ENCODE measurements at regions not wholly inside any gene's neighbourhood (a gene's known extent, or its start where the extent isn't known, plus 50 kb on each side); places are given as distances from the start of the nearest gene placed in this dataset.
"Not testable (repeated sequence)": the region's sequence is repeated elsewhere in the genome, so short reads cannot be mapped to it uniquely, and the experiment has no call there.

- no peak for DNase-seq (ENCODE audit: low read depth)
Measured at GRCh38 chr18:39448942-39449341, 1883.3 kb upstream of the CELF4 start.

GRCh38 chr18:39444957-39445356, 1879.4 kb upstream of the CELF4 start:
- not testable (repeated sequence) for DNase-seq (ENCODE audit: low read depth)

GRCh38 chr18:39441648-39442047, 1876.0 kb upstream of the CELF4 start:
- no peak for DNase-seq (ENCODE audit: low read depth)

DNA sequence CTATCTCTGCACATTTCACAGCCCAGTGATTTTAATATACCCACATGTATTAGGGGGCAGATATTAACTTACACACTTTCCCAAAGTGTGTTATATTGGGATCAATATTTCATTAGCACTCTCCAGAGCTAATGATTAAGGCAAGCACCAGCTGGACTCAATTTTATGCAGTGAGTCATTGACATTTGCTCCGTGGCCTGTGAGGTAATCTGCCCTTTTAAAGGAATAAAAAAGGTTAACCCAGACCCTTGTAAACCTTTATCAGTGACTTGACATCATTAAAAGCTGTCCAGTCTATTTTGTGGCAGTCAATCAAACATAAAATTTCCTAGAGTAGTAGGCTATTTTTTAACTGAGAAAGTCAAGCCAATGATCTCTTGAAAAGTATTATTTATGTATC, 1870.4 kb upstream of the CELF4 start:
- DNase-seq (ENCODE audit: low read depth), result no peak

DNA sequence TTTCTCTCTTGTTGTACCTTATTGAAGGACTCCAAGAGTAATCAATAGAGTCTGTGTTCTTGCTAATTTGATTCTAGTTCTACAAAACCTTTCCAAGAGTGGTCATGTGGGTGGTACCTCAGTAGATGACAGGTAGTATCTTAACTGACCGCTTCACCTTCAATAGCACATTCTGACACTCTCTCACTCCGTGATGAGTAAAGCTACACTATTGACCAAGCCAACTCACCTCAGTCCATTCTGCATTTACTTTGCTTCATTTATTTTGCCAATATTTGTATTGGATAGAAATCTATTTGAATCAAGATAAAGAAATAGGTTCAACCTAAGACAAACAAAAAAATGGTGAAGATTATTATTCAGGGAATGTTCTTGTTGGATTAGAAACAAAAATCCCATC, 1869.6 kb upstream of the CELF4 start:
- DNase-seq (ENCODE audit: low read depth), result no peak

DNA sequence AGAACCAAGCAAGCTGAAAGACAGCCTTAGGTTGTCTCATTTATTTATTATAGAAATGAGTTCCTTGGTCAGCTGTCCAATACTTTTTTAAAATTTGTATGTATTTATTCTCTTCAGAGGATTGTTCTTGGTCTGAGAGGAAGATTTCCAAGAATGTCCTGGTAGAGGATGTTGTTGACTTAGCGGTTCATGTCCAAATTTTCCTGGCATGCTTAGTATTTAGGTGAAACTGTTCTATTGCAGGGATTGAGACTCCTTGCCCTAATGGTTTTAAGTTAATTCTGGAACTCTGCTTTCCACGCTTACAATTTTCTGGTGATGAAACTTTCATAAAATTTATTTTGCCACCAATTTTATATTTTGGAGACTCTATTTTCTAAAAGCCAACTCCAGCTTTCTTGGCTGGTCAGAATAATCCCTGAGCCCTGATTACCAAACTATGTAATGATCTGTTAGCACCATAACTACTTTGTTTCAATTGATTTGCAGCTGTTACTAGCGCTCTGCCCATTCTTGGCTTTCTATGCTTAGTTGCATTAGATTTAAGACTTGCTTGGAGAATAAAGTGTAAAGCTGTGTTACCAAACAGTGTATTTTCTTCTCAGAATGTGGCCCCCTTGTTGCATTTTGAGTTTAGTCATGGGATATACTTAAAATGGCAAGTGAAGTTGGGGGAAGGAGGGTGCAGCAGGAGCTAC, 1868.8 kb upstream of the CELF4 start:
- DNase-seq (ENCODE audit: low read depth), result no peak

DNA sequence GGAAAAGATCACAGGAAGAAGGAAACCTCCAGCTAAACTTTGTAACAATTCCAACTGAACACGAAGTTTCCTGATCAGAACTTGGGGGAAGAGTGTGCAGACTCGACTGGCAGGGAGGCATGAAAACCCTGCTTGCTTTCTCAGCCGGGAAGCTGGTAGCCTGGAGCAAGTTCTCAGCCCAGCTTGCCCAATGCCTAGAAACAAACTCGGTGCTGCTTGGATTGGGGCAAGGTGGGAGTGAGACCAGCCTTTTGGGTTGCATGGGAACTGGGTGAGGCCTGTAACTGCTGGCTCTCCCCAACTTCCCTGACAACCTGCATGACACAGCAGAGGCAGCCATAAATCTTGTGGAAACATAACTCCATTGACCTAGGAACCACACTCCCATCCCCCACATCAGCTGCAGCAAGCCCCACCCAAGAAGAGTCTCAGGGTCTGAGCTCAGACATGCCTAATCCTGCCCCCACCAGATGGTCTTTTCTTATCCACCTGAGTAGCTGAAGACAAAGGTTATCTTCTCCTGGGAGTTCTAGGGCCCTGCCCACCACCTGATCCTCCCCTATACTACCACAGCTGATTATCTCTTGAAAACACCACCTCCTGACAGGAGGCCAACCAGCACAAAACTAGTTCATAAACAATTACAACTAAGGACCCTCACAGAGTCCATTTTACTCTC, 1859.7 kb upstream of the CELF4 start:
- no peak for DNase-seq (ENCODE audit: low read depth)

GRCh38 chr18:39424261-39424660, 1858.7 kb upstream of the CELF4 start:
- DNase-seq (ENCODE audit: low read depth), result no peak

DNA sequence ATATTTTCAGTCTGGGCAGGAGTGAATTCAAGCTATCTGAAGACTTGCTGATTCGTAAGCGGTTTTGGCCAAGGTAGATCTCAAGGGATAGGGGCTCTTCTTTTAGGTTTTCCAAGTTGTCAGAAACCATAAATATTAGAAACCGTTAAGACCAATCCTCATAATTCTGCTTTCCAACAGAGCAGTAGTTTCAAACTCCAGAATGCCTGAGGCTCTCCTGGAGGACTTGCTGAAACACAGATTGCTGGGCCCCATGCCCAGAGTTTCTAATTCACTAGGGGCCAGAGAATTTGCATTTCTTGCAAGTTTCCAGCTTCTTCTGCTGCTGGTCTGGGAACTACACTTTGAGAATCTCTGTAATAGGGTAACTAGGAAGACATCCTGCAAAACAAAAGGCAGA, 1855.7 kb upstream of the CELF4 start:
- DNase-seq (ENCODE audit: low read depth), result no peak

- DNase-seq (ENCODE audit: low read depth), result no peak
Measured at GRCh38 chr18:39419315-39419714, 1853.7 kb upstream of the CELF4 start.

GRCh38 chr18:39415471-39415870, 1849.9 kb upstream of the CELF4 start:
- no peak for DNase-seq (ENCODE audit: low read depth)

DNA sequence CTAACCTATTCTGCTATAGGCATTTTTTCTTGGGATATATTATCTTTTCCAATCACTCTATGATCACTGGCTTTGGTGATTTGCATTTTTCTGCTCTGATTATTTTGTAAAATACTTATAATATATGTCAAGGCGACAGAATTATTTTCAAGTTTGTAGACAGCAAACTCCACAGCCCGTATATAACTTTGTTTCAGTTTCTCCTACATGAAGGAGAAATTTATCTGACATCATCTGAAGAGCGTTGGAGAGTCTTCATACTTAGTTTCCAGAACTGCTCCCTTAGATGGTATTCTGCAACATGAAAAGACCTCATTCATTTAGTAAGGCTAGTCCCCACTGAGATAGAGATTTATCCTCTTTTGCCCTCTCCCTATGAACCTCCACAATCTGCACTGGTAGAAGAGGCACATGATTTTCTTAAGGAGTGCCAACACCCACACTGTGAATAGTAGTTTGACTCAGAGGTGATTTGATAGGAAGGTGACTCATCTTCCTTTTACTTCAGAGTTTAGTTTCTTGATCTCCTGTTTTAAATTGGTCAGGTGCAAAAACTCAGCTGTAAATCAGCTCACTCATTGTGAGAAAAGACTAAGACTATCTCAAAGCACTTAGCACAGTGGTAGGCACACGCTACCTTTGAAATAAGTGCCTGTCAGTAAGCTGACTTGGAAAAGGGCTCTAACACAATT, 1848.6 kb upstream of the CELF4 start:
- no peak for DNase-seq (ENCODE audit: low read depth)

DNA sequence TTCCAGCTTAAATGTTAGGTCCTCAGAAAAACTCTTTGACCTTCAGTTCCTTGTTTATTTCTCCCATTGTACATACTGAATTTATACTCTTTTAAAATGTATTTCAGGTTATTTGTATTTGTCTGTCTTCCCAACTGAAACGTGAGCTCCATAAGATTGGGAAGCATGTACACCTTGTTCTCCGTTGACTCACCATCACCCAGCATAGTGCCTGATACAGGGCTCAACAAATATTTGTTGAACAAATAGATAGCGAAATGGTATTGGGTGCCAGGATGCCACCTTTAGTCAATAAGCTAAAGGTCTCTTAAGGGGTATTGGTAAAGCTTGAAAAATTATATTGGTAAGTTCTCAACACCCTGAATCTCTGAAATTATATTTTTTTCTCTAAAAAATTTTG, 1841.3 kb upstream of the CELF4 start:
- DNase-seq (ENCODE audit: low read depth), result no peak

- no peak for DNase-seq (ENCODE audit: low read depth)
Measured at GRCh38 chr18:39403121-39403520, 1837.5 kb upstream of the CELF4 start.

DNA sequence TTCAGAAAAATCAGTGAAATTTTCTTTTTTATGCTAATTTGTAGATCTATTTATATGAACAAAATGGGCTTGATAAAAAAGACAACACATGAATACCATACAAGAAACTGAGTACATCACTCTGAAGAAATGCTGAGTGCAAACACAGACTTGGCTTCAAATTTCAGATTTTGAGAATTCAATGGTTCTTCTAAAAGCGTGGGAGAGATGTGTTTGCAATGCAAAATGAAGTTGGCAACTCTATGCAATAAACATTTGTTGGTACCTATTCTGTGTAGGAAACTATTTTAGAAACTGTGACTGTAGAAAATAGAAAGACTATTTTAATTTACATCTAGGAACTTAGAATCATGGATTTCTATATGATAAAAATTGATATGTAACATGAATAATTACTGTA, 1834.1 kb upstream of the CELF4 start:
- DNase-seq (ENCODE audit: low read depth), result no peak

- DNase-seq (ENCODE audit: low read depth), result no peak
Measured at GRCh38 chr18:39396168-39396567, 1830.6 kb upstream of the CELF4 start.

GRCh38 chr18:39389800-39390379, 1824.3 kb upstream of the CELF4 start:
- no peak for DNase-seq (ENCODE audit: low read depth)

GRCh38 chr18:39380866-39381265, 1815.3 kb upstream of the CELF4 start:
- no peak for DNase-seq (ENCODE audit: low read depth)

DNA sequence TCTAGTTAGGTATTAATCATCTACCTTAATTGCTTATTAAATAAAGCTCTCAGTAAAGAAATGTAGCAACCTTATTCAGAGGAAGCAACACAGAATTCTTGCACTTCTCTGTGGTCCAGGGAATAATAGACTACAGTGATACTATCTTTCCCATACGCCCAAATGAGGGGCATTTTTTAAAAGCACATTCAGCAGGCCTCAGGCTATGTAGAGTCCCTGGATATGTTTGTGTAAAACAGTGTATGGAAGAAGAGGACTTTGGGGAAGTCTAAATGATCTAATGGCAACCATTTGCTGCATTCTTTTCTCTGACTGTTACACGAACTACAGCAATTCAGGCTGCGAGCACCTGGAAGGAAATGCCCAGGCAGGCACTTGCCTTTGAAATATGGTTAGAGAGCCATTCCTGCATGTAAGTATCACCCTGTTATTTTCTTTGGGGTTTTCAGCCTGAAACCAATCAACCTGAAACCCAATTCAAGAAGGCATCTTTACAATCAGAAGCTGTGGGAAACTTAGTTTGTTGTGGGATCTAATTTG, 1814.7 kb upstream of the CELF4 start:
- no peak for DNase-seq (ENCODE audit: low read depth)

- peak; percentile 5 for DNase-seq (ENCODE audit: low read depth)
Measured at GRCh38 chr18:39375066-39375465, 1809.5 kb upstream of the CELF4 start.

GRCh38 chr18:39371996-39372395, 1806.4 kb upstream of the CELF4 start:
- no peak for DNase-seq (ENCODE audit: low read depth)

DNA sequence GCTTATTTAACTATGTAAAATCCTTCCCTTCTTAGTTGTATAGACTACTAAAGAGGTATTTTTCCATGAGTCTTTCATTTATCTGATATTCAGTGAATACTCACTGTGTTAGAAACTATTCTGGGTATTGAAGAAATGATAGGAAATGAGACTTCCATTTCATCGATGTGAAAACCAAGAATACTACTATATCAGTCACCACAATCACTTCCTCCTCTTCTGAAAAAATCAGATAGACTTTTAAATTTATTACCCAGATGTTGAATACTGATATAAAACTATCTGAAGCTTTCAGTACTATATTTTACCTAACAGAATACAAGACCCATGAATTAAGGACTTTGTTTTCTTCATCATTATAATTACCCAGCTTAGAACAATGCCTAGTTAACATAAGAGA, 1801.1 kb upstream of the CELF4 start:
- no peak for DNase-seq (ENCODE audit: low read depth)
